ENCODE measurements at regions not wholly inside any gene's neighbourhood (a gene's known extent, or its start where the extent isn't known, plus 50 kb on each side); places are given as distances from the start of the nearest gene placed in this dataset.

- no peaks in the 10 kb centered on the region for H3K36me3 ChIP-seq (ENCODE audit: insufficient read depth, low read length)
- no peak overlapping the region for H3K4me3 ChIP-seq (ENCODE audit: low read length, poor library complexity, severe bottlenecking)
- no peak overlapping the region for H2AFZ ChIP-seq (ENCODE audit: low read length)
- H3K9me3 ChIP-seq (ENCODE audit: insufficient read depth, low read depth, low read length) = no peaks in the 10 kb centered on the region
- H3K79me2 ChIP-seq (ENCODE audit: insufficient read depth, low read length) = no peaks in the 10 kb centered on the region
- H3K9me2 ChIP-seq (replicated peaks; ENCODE audit: low read depth, low read length) = no peaks in the 10 kb centered on the region
- no peak overlapping the region for H3K9ac ChIP-seq (ENCODE audit: low read depth, low read length, poor library complexity, severe bottlenecking)
- no peak overlapping the region for H3K4me2 ChIP-seq (ENCODE audit: low read depth, low read length, poor library complexity, severe bottlenecking)
- H3K27me3 ChIP-seq (ENCODE audit: insufficient read depth, low read length, poor library complexity, severe bottlenecking) = no peaks in the 10 kb centered on the region
- no peaks in the 10 kb centered on the region for H3F3A ChIP-seq (ENCODE audit: low read depth)
- H4K20me1 ChIP-seq (ENCODE audit: insufficient read depth, low read length, poor library complexity, severe bottlenecking) = no peaks in the 10 kb centered on the region
- TF ChIP-seq, protein P1, sequence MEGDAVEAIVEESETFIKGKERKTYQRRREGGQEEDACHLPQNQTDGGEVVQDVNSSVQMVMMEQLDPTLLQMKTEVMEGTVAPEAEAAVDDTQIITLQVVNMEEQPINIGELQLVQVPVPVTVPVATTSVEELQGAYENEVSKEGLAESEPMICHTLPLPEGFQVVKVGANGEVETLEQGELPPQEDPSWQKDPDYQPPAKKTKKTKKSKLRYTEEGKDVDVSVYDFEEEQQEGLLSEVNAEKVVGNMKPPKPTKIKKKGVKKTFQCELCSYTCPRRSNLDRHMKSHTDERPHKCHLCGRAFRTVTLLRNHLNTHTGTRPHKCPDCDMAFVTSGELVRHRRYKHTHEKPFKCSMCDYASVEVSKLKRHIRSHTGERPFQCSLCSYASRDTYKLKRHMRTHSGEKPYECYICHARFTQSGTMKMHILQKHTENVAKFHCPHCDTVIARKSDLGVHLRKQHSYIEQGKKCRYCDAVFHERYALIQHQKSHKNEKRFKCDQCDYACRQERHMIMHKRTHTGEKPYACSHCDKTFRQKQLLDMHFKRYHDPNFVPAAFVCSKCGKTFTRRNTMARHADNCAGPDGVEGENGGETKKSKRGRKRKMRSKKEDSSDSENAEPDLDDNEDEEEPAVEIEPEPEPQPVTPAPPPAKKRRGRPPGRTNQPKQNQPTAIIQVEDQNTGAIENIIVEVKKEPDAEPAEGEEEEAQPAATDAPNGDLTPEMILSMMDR (conservative IDR thresholded peaks at IDR 0.05; ENCODE audit: low read length) = no peak
- H3K4me1 ChIP-seq (ENCODE audit: insufficient read depth, low read length, poor library complexity, severe bottlenecking) = no peaks in the 10 kb centered on the region
Observed at GRCh38 chr3:87575550-87575949, 299.2 kb upstream of the POU1F1 start.

GRCh38 chr3:87568331-87568730 is 291.9 kb upstream of the POU1F1 start:
- Histone ChIP-seq H4K20me1 (ENCODE audit: insufficient read depth, low read length, poor library complexity, severe bottlenecking) (no peaks in the 10 kb centered on the region), H3K4me1 (ENCODE audit: insufficient read depth, low read length, poor library complexity, severe bottlenecking) (no peaks in the 10 kb centered on the region), H3F3A (ENCODE audit: low read depth) (no peaks in the 10 kb centered on the region), H3K9me3 (ENCODE audit: insufficient read depth, low read depth, low read length) (no peaks in the 10 kb centered on the region), H2AFZ (ENCODE audit: low read length) (no peak overlapping the region), H3K36me3 (ENCODE audit: insufficient read depth, low read length) (no peaks in the 10 kb centered on the region), H3K27me3 (ENCODE audit: insufficient read depth, low read length, poor library complexity, severe bottlenecking) (no peaks in the 10 kb centered on the region), H3K9me2 (replicated peaks; ENCODE audit: low read depth, low read length) (no peaks in the 10 kb centered on the region), H3K9ac (ENCODE audit: low read depth, low read length, poor library complexity, severe bottlenecking) (no peak overlapping the region), H3K79me2 (ENCODE audit: insufficient read depth, low read length) (no peaks in the 10 kb centered on the region), H3K4me3 (ENCODE audit: low read length, poor library complexity, severe bottlenecking) (no peak overlapping the region), H3K4me2 (ENCODE audit: low read depth, low read length, poor library complexity, severe bottlenecking) (no peak overlapping the region)
- TF ChIP-seq EZH2phosphoT487 (IDR thresholded peaks at IDR 0.05; ENCODE audit: borderline replicate concordance) = no peak
- TF ChIP-seq, protein P1 (conservative IDR thresholded peaks at IDR 0.05; ENCODE audit: low read length) = no peak

DNA sequence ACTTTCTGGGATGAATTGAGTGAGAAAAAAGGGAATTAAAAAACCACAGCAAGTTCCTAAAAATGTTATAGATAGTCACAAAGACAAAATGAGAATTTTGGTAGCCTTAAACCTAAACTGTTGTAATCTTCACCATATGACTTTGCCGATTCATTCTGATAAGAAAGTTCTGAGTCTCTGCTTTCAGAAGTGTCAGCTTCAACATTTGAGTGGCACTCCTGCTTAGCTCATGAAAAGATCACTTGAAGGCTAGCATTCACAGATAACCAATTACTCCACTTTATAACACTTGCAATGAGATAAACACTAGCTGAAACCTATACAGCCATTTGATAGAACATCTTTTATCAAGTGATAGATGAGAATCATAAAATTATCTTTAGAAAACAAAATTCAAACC is 288.1 kb upstream of the POU1F1 start:
- no peaks in the 10 kb centered on the region for H4K20me1 ChIP-seq (ENCODE audit: insufficient read depth, low read length, poor library complexity, severe bottlenecking)
- TF ChIP-seq, protein P1 (conservative IDR thresholded peaks at IDR 0.05; ENCODE audit: low read length) = no peak
- TF ChIP-seq EZH2phosphoT487 (IDR thresholded peaks at IDR 0.05; ENCODE audit: borderline replicate concordance) = no peak
- H3K9me3 ChIP-seq (ENCODE audit: insufficient read depth, low read depth, low read length) = no peaks in the 10 kb centered on the region
- no peaks in the 10 kb centered on the region for H3K9me2 ChIP-seq (replicated peaks; ENCODE audit: low read depth, low read length)
- H3K36me3 ChIP-seq (ENCODE audit: insufficient read depth, low read length) = no peaks in the 10 kb centered on the region
- no peak overlapping the region for H2AFZ ChIP-seq (ENCODE audit: low read length)
- H3K27me3 ChIP-seq (ENCODE audit: insufficient read depth, low read length, poor library complexity, severe bottlenecking) = no peaks in the 10 kb centered on the region
- no peak overlapping the region for H3K4me3 ChIP-seq (ENCODE audit: low read length, poor library complexity, severe bottlenecking)
- H3K9ac ChIP-seq (ENCODE audit: low read depth, low read length, poor library complexity, severe bottlenecking) = no peak overlapping the region
- H3K4me2 ChIP-seq (ENCODE audit: low read depth, low read length, poor library complexity, severe bottlenecking) = no peak overlapping the region
- H3K4me1 ChIP-seq (ENCODE audit: insufficient read depth, low read length, poor library complexity, severe bottlenecking) = no peaks in the 10 kb centered on the region
- no peaks in the 10 kb centered on the region for H3K79me2 ChIP-seq (ENCODE audit: insufficient read depth, low read length)
- H3F3A ChIP-seq (ENCODE audit: low read depth) = no peaks in the 10 kb centered on the region
